HG03280 (cell line): ENCODE measurements at regions not wholly inside any gene's neighbourhood (a gene's known extent, or its start where the extent isn't known, plus 50 kb on each side); places are given as distances from the start of the nearest gene placed in this dataset.
"Not testable (repeated sequence)": the region's sequence is repeated elsewhere in the genome, so short reads cannot be mapped to it uniquely, and the experiment has no call there.

ENCODE experiments used
- ATAC-seq: cut with Tn5 transposase; IDR thresholded peaks from one replicate; pipeline ENCODE4 v1.9.1; 2021; ENCODE audit warnings: mild to moderate bottlenecking, moderate library complexity; ENCODE audit not compliant: unreplicated experiment

GRCh38 chr12:87020071-87020470 is 763.9 kb upstream of the MGAT4C start:
- ATAC-seq = no peak

GRCh38 chr12:87015352-87015751 is 759.2 kb upstream of the MGAT4C start:
- ATAC-seq = no peak

- no peak for ATAC-seq
These were observed 752.7 kb upstream of the MGAT4C start for GRCh38 chr12:87008785-87009384.

- ATAC-seq = no peak
These were observed 744.9 kb upstream of the MGAT4C start for GRCh38 chr12:87001102-87001501.

- no peak for ATAC-seq
These were observed 729.1 kb upstream of the MGAT4C start for GRCh38 chr12:86985298-86985697.

GRCh38 chr12:86970595-86970994 is 714.4 kb upstream of the MGAT4C start:
- ATAC-seq = not testable (repeated sequence)

GRCh38 chr12:86959766-86960458 is 703.7 kb upstream of the MGAT4C start:
- no peak for ATAC-seq

- no peak for ATAC-seq
These were observed 694.3 kb upstream of the MGAT4C start for GRCh38 chr12:86950444-86950843.

- ATAC-seq = no peak
These were observed 693.9 kb upstream of the MGAT4C start for GRCh38 chr12:86950043-86950442.

- ATAC-seq = no peak
These were observed 692.7 kb upstream of the MGAT4C start for GRCh38 chr12:86948851-86949250.

GRCh38 chr12:86945685-86946196 is 689.5 kb upstream of the MGAT4C start:
- no peak for ATAC-seq

GRCh38 chr12:86944197-86944819 is 688.1 kb upstream of the MGAT4C start:
- not testable (repeated sequence) for ATAC-seq

GRCh38 chr12:86931714-86932113 is 675.5 kb upstream of the MGAT4C start:
- ATAC-seq = no peak

- ATAC-seq = no peak
These were observed 673.8 kb upstream of the MGAT4C start for GRCh38 chr12:86929962-86930361.

GRCh38 chr12:86917121-86917520 is 660.9 kb upstream of the MGAT4C start:
- ATAC-seq = no peak

- ATAC-seq = no peak
These were observed 658.5 kb upstream of the MGAT4C start for GRCh38 chr12:86914721-86915120.

- no peak for ATAC-seq
These were observed 655.8 kb upstream of the MGAT4C start for GRCh38 chr12:86911973-86912372.

GRCh38 chr12:86903159-86903558 is 647.0 kb upstream of the MGAT4C start:
- ATAC-seq = no peak

- ATAC-seq = no peak
These were observed 604.6 kb upstream of the MGAT4C start for GRCh38 chr12:86860776-86861175.

- no peak for ATAC-seq
These were observed 596.3 kb upstream of the MGAT4C start for GRCh38 chr12:86852451-86852850.

- no peak for ATAC-seq
These were observed 582.5 kb upstream of the MGAT4C start for GRCh38 chr12:86838711-86839110.

- ATAC-seq = no peak
These were observed 582.1 kb upstream of the MGAT4C start for GRCh38 chr12:86838260-86838659.
